Activated T-cell treated with anti-CD3 and anti-CD28 coated beads, Interleukin-2, amount 50 U/mL, for 72 hours (primary cell): ENCODE measurements at regions not wholly inside any gene's neighbourhood (a gene's known extent, or its start where the extent isn't known, plus 50 kb on each side); places are given as distances from the start of the nearest gene placed in this dataset.

Experiments used
- ATAC-seq, 2 donors: fragments of 150-1000 bp; cut with Tn5 transposase; replicated peaks in 1 of 2; 2 replicates each; pipeline ENCODE4 v1.10.0; 2021; ENCODE audit warnings: moderate library complexity in 2 of 2, mild to moderate bottlenecking in 1 of 2
- DNase-seq, 2 donors: peaks; one replicate each; pipeline ENCODE4 v3.0.0; 2021 to 2022; ENCODE audit warnings: mixed read lengths in 1 of 2
- H3K27ac Mint-ChIP-seq: one replicate; pipeline ENCODE4 v1.8.0; 2022; ENCODE audit warnings: mild to moderate bottlenecking, moderate library complexity, mixed read lengths
- H3K27me3 Mint-ChIP-seq: one replicate; pipeline ENCODE4 v1.8.0; 2022; ENCODE audit warnings: low read depth, mixed read lengths
- H3K36me3 Mint-ChIP-seq, 2 donors: one replicate each; pipeline ENCODE4 v1.8.0; 2022; ENCODE audit warnings: mixed read lengths in 2 of 2, mild to moderate bottlenecking in 1 of 2; ENCODE audit not compliant: insufficient read depth in 2 of 2
- H3K4me1 Mint-ChIP-seq: one replicate; pipeline ENCODE4 v1.8.0; 2022; ENCODE audit warnings: low read depth, mixed read lengths
- H3K4me3 Mint-ChIP-seq, 2 donors: one replicate each; pipeline ENCODE4 v1.8.0; 2022; ENCODE audit warnings: mild to moderate bottlenecking in 2 of 2, mixed read lengths in 2 of 2, moderate library complexity in 2 of 2
- H3K9me3 Mint-ChIP-seq, 2 donors: one replicate each; pipeline ENCODE4 v1.8.0; 2022; ENCODE audit warnings: mixed read lengths in 2 of 2

- no peak for DNase-seq
- no peak overlapping the region for H3K27ac Mint-ChIP-seq
- H3K4me3 Mint-ChIP-seq, result no peak overlapping the region
- no peak for ATAC-seq
- H3K27me3 Mint-ChIP-seq, result no peaks in the 10 kb centered on the region
- no peaks in the 10 kb centered on the region for H3K4me1 Mint-ChIP-seq
- peaks cover 2 to 4% of the 10 kb centered on the region in 2 donors for H3K9me3 Mint-ChIP-seq
- H3K36me3 Mint-ChIP-seq, result no peaks in the 10 kb centered on the region
Observed at GRCh38 chr2:146129231-146129630, 1609.3 kb upstream of the ZEB2 start.

- no peaks in the 10 kb centered on the region for H3K36me3 Mint-ChIP-seq
- no peaks in the 10 kb centered on the region for H3K4me1 Mint-ChIP-seq
- H3K27me3 Mint-ChIP-seq, result no peaks in the 10 kb centered on the region
- ATAC-seq (no peak), DNase-seq (no peak)
- no peak overlapping the region for H3K4me3 Mint-ChIP-seq
- no peak overlapping the region for H3K27ac Mint-ChIP-seq
- H3K9me3 Mint-ChIP-seq, result peaks cover 2 to 6% of the 10 kb centered on the region in 2 donors
Observed at GRCh38 chr2:146128216-146128615, 1608.3 kb upstream of the ZEB2 start.

- ATAC-seq (no peak), DNase-seq (no peak)
- Mint-ChIP-seq H3K27me3 (no peaks in the 10 kb centered on the region), H3K4me3 (no peak overlapping the region), H3K9me3 (peaks cover 2 to 4% of the 10 kb centered on the region in 2 donors), H3K4me1 (no peaks in the 10 kb centered on the region), H3K27ac (no peak overlapping the region), H3K36me3 (no peaks in the 10 kb centered on the region)
Observed at GRCh38 chr2:146125551-146125950, 1605.6 kb upstream of the ZEB2 start.

GRCh38 chr2:146124741-146125140 is 1604.8 kb upstream of the ZEB2 start:
- Mint-ChIP-seq H3K4me3 (no peak overlapping the region), H3K27ac (no peak overlapping the region), H3K36me3 (no peaks in the 10 kb centered on the region), H3K4me1 (no peaks in the 10 kb centered on the region), H3K27me3 (no peaks in the 10 kb centered on the region), H3K9me3 (peaks cover 2 to 4% of the 10 kb centered on the region in 2 donors)
- ATAC-seq (no peak), DNase-seq (no peak)

GRCh38 chr2:146123714-146124113 is 1603.8 kb upstream of the ZEB2 start:
- no peak overlapping the region for H3K27ac Mint-ChIP-seq
- peaks cover 2 to 4% of the 10 kb centered on the region in 2 donors for H3K9me3 Mint-ChIP-seq
- H3K4me1 Mint-ChIP-seq, result no peaks in the 10 kb centered on the region
- no peak for ATAC-seq
- no peaks in the 10 kb centered on the region for H3K36me3 Mint-ChIP-seq
- no peak overlapping the region for H3K4me3 Mint-ChIP-seq
- H3K27me3 Mint-ChIP-seq, result no peaks in the 10 kb centered on the region
- no peak for DNase-seq

DNA sequence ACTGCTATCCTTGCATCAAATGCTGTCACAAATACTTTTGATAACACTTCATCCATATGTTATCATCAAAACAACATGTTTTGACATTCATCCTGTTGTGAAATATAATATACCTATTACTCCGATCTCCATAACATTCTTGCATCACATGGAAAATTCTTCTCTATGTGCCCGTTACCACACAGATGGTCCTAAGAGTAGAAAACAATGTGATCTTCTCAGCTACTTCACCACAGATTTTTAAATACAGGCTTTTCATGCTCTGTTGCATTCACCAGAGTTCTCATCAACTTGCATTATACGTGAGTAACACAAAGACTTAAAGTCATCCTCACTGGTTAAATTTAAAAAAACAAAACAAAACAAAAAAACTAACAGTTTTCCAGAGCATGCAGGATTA is 1603.3 kb upstream of the ZEB2 start:
- DNase-seq (no peak), ATAC-seq (no peak)
- H3K27me3 Mint-ChIP-seq, result no peaks in the 10 kb centered on the region
- H3K27ac Mint-ChIP-seq, result no peak overlapping the region
- H3K9me3 Mint-ChIP-seq, result peaks cover 2 to 4% of the 10 kb centered on the region in 2 donors
- H3K4me3 Mint-ChIP-seq, result no peak overlapping the region
- H3K36me3 Mint-ChIP-seq, result no peaks in the 10 kb centered on the region
- H3K4me1 Mint-ChIP-seq, result no peaks in the 10 kb centered on the region

DNA sequence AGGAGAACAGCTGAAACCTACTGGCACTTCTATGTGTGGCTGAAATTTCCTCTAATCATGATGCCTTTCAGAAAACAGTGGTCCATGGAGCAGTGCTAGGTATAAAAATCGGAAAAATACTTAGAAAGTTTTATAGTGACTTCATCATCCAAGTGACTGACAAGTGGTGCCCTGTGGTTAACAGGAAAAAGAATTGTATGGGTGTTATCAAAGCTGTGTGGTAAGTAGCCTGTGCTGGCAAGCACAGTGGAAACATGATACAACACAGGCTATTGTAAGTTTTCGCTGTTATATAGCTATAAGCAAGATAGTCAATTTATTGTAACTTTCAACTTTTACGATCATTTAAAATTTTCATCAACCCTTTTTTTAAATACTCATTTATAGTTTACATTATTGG is 1599.7 kb upstream of the ZEB2 start:
- H3K4me1 Mint-ChIP-seq, result no peaks in the 10 kb centered on the region
- no peaks in the 10 kb centered on the region for H3K36me3 Mint-ChIP-seq
- ATAC-seq (no peak), DNase-seq (no peak)
- H3K9me3 Mint-ChIP-seq, result peaks cover 2 to 4% of the 10 kb centered on the region in 2 donors
- H3K4me3 Mint-ChIP-seq, result no peak overlapping the region
- H3K27ac Mint-ChIP-seq, result no peak overlapping the region
- H3K27me3 Mint-ChIP-seq, result no peaks in the 10 kb centered on the region

DNA sequence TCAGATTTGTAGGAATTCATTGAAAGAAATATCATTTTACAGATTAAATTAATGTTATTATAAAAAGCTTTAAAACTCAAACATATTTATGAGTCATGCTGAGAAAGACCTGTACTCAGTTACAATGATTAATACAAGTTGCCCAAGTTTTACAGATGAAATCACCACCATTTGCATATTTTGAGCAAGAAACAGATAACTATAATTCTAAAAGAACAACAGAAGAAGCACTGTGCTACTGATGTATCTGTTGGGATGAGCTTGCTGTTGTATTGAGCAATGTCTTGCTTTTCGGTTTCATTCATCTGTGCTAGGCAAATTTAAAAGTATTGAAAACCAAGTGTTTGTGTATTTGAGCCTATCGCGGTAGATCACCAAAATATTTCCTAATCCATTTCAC is 1589.1 kb upstream of the ZEB2 start:
- no peak overlapping the region for H3K4me3 Mint-ChIP-seq
- no peaks in the 10 kb centered on the region for H3K9me3 Mint-ChIP-seq
- H3K36me3 Mint-ChIP-seq, result no peaks in the 10 kb centered on the region
- H3K4me1 Mint-ChIP-seq, result no peaks in the 10 kb centered on the region
- H3K27ac Mint-ChIP-seq, result no peak overlapping the region
- ATAC-seq (no peak), DNase-seq (no peak)
- no peaks in the 10 kb centered on the region for H3K27me3 Mint-ChIP-seq

DNA sequence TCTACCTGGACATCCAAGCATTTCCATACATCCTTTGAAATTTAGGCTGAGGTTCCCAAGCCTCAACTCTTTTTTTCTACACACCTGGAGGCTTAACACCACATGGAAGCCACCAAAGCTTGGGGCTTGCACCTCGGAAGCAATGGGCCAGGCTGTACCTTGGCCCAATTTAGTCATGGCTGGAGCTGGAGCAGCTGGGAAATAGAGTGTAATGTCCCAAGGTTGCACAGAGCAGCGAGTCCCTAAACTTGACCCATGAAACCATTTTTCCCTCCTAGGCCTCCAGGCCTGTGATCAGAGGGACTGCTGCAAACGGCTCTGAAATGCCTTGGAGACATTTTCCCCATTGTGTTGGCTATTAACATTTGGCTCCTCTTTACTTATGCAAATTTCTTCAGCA is 1574.3 kb upstream of the ZEB2 start:
- Mint-ChIP-seq H3K9me3 (peaks cover 12% of the 10 kb centered on the region in 2 donors), H3K27ac (no peak overlapping the region), H3K4me3 (no peak overlapping the region), H3K4me1 (no peaks in the 10 kb centered on the region), H3K27me3 (no peaks in the 10 kb centered on the region), H3K36me3 (peaks cover 2 to 11% of the 10 kb centered on the region in 2 donors)
- DNase-seq (no peak), ATAC-seq (no peak)

- H3K9me3 Mint-ChIP-seq, result peaks cover 4 to 7% of the 10 kb centered on the region in 2 donors
- no peaks in the 10 kb centered on the region for H3K27me3 Mint-ChIP-seq
- H3K36me3 Mint-ChIP-seq, result no peaks in the 10 kb centered on the region
- H3K4me1 Mint-ChIP-seq, result no peaks in the 10 kb centered on the region
- no peak overlapping the region for H3K27ac Mint-ChIP-seq
- DNase-seq, result no peak
- no peak overlapping the region for H3K4me3 Mint-ChIP-seq
- no peak for ATAC-seq
Observed at GRCh38 chr2:146081459-146081858, 1561.5 kb upstream of the ZEB2 start.

- Mint-ChIP-seq H3K36me3 (no peaks in the 10 kb centered on the region), H3K27ac (no peak overlapping the region), H3K4me3 (no peak overlapping the region), H3K9me3 (peaks cover 5 to 7% of the 10 kb centered on the region in 2 donors), H3K4me1 (no peaks in the 10 kb centered on the region), H3K27me3 (no peaks in the 10 kb centered on the region)
- ATAC-seq (no peak), DNase-seq (no peak)
Observed at GRCh38 chr2:146080925-146081324, 1561.0 kb upstream of the ZEB2 start.

- H3K36me3 Mint-ChIP-seq, result peaks cover 0 to 1% of the 10 kb centered on the region in 2 donors
- H3K4me1 Mint-ChIP-seq, result no peaks in the 10 kb centered on the region
- H3K9me3 Mint-ChIP-seq, result peaks cover 2 to 9% of the 10 kb centered on the region in 2 donors
- DNase-seq (no peak), ATAC-seq (no peak)
- no peaks in the 10 kb centered on the region for H3K27me3 Mint-ChIP-seq
- H3K27ac Mint-ChIP-seq, result no peak overlapping the region
- H3K4me3 Mint-ChIP-seq, result no peak overlapping the region
Observed at GRCh38 chr2:146079216-146079615, 1559.3 kb upstream of the ZEB2 start.

DNA sequence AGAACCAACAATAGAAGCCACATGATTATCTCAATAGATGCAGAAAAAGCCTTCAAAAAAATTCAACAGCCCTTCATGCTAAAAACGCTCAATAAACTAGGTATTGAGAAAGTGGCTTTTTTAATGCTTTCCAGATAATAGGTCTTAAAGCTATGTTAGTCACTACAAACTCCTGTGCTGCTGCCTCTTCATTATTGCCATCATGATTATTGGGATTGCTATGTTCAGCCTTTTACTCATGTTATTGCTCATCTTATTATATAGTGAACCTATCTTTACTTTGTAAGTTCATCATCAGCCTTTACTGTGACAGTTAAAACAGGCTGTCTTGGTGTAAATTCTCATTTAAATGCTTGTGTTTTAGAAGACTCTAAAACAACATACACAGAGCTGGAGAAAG is 1557.2 kb upstream of the ZEB2 start:
- ATAC-seq (no peak), DNase-seq (no peak)
- Mint-ChIP-seq H3K4me3 (no peak overlapping the region), H3K4me1 (no peaks in the 10 kb centered on the region), H3K27ac (no peak overlapping the region), H3K9me3 (peaks cover 6 to 12% of the 10 kb centered on the region in 2 donors), H3K27me3 (no peaks in the 10 kb centered on the region), H3K36me3 (peaks cover 0 to 1% of the 10 kb centered on the region in 2 donors)

GRCh38 chr2:146068051-146068450 is 1548.1 kb upstream of the ZEB2 start:
- DNase-seq (no peak), ATAC-seq (no peak)
- Mint-ChIP-seq H3K27ac (no peak overlapping the region), H3K4me3 (no peak overlapping the region), H3K36me3 (no peaks in the 10 kb centered on the region), H3K4me1 (no peaks in the 10 kb centered on the region), H3K27me3 (no peaks in the 10 kb centered on the region), H3K9me3 (peaks cover 9 to 12% of the 10 kb centered on the region in 2 donors)
